ENCODE measurements at regions not wholly inside any gene's neighbourhood (a gene's known extent, or its start where the extent isn't known, plus 50 kb on each side); places are given as distances from the start of the nearest gene placed in this dataset.

GRCh38 chr2:176812246-176812775, 400.3 kb upstream of the HNRNPA3 start:
- no peak for DNase-seq (ENCODE audit: low read depth, low spot score)

DNA sequence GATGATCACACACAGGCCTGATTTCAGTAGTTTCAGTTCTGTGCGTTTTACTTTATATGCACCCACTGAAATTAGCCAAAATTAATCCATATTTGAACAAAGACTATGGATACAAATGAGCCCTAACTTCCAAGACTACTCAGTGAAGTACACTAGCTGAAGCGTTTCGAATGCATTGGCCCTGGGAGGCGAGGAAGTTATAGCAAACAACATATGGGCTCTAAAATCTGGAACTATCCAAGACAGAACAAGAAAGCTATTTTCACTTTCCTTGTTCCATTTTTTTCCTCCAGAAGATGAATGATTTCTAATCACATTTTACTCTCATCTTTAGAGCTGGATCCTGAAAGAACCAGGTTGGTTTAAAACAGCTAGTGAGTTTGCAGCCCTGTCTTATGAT, 399.4 kb upstream of the HNRNPA3 start:
- no peak for DNase-seq (ENCODE audit: low read depth, low spot score)

DNA sequence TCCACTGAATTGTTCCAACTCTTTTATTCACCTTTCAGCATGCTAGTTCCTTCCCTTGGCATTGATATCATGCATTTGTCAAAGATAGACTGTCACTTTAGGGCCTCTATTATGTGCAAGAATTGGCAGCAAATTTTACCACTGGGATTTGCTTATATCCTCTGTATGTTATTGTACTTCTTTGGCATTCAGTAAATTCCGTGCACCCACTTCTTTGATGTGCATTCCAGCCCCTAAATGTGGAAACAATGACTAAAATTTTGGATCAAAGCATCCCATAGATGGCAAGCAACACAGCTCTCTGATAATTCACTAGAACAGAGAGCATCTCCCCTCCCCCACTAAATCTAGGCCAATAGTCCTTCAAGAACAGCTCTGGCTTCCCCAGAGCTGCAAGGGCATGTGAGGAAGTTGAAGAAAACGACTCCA, 399.0 kb upstream of the HNRNPA3 start:
- no peak for DNase-seq (ENCODE audit: low read depth, low spot score)

DNA sequence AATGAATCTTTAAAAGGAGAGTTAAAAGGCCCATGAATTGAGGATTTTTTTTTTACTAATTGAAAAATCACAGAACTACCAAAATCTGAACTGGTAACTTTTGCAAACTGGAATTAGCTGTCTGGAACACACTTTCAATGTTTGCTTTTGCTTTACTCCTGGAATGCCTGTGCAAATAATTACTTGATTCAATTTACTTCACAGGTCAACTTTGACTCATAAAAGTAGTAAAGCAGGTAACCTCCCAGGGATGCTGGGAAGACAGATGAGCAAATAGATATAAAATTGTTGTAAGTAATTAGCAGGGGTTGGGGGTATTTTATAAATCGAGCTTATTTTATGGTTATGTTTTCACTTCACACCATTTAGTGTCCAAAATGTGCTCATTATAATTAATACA, 398.3 kb upstream of the HNRNPA3 start:
- no peak for DNase-seq (ENCODE audit: low read depth, low spot score)

DNA sequence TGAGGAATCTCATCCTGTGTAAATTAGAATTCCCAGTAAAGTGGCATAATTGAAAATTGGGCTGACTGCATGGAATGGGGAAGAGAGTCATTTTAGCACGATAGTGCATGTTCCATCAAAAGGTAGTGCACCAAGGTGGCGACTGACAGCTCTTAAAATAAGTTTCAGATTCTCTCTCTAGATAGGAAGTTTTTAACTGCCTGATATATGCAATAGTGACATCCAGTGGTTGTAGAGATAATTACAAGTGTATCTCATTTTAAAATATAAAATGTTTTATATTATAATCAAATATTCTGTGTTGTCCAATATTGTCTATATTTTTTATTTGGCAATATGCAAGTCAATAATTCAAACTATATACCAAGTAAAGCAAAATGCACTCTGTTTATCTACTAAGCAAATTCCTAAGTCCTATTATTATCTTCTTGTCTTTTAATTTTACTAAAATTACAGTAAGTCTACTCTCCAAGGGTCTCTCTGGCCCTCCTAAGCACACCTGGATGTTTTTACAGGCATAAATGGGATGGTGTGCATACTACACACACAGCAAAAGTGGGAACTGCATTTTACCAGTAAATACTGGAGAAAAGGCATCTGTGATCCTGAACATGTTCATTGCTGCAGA, 397.7 kb upstream of the HNRNPA3 start:
- DNase-seq (ENCODE audit: low read depth, low spot score), result no peak

DNA sequence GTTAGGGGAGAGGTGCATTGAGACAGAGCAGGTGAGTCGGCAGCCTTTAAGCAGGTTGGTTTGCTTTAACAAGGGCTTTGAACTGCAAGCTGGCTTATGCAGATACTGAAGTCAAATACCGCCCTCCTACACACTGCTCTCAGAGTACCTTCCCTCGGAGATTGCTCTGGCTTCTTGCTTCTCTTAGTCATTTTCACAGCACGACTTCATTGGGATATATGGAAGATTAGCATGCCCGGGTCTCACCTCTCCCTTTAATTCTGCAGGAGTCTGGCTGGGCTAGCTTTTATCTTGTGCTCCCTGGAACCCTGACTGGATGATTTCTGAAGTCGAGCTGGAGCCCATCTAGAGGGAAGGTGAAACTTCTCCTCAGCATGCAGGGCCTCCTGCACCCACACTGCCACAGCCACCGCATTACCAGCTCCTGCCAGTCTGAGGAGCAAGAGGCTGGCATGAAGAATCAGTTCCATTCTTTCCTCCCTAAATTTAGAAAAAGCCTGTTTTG, 395.5 kb upstream of the HNRNPA3 start:
- no peak for DNase-seq (ENCODE audit: low read depth, low spot score)

- no peak for DNase-seq (ENCODE audit: low read depth, low spot score)
These were observed 394.5 kb upstream of the HNRNPA3 start for GRCh38 chr2:176818076-176818475.

DNA sequence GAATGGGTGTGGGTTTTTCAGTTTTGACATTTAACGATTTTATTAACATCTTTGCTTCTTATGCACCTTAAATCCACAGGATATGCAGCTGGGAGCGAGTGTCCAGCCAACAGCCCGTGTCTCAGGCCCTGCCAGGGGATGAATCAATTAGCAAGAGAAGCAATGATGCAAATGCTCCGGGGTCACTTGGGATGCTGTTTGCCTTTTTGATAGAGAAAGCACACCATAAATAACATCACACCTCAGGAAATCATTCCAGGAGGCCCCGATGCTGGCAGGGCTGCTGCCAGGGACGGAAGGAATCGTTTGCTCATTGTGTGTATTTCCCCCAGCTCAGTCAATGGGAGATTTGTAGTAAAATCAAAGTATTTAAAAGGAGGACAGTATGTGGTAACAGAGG, 394.0 kb upstream of the HNRNPA3 start:
- no peak for DNase-seq (ENCODE audit: low read depth, low spot score)

GRCh38 chr2:176819306-176819705, 393.3 kb upstream of the HNRNPA3 start:
- no peak for DNase-seq (ENCODE audit: low read depth, low spot score)

DNA sequence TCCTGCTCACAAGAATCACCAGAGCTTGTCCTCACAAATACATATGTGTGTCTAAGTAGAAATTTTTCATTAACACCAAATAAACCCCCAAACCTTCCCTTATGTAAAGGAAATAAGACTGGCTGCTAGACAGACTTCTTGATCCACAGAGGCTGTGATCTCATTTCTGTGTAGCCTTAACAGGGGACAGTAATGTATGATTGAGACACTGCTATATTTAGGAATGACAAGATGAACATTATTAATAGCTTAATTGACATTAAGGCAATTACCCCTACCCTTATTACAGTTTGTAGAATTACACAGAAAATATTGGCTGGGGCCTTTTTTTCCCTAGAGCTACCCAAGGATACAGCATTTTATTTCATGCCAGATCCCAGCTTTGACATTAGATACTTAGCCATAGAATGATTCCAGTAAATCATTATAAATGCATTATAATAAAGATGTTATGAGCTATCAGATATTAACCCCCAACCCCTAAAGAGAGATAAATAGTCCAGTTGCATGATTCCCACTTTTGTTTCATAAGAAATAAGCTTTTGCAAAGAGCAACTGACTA, 392.1 kb upstream of the HNRNPA3 start:
- DNase-seq (ENCODE audit: low read depth, low spot score), result no peak

- DNase-seq (ENCODE audit: low read depth, low spot score), result no peak
These were observed 391.2 kb upstream of the HNRNPA3 start for GRCh38 chr2:176821350-176821749.

DNA sequence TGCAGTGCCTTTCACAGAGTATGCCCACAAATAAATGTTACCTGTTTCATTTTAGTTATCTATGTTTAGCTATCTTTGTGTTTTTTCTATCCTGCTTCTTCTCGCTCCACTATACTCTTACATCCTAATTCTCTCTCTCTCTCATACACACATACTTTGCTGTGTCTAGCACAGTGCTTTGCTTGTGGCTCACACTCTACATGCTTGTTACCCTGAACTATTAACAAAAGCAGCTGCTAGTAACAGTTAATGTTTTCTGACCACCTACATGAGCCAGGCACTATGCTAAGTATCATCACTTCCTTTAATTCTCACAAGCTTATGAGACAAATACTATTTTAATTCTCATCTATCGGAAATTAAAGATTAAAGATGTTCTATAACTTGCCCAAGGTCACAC, 390.5 kb upstream of the HNRNPA3 start:
- DNase-seq (ENCODE audit: low read depth, low spot score), result no peak

- DNase-seq (ENCODE audit: low read depth, low spot score), result no peak
These were observed 386.2 kb upstream of the HNRNPA3 start for GRCh38 chr2:176826356-176826755.

DNA sequence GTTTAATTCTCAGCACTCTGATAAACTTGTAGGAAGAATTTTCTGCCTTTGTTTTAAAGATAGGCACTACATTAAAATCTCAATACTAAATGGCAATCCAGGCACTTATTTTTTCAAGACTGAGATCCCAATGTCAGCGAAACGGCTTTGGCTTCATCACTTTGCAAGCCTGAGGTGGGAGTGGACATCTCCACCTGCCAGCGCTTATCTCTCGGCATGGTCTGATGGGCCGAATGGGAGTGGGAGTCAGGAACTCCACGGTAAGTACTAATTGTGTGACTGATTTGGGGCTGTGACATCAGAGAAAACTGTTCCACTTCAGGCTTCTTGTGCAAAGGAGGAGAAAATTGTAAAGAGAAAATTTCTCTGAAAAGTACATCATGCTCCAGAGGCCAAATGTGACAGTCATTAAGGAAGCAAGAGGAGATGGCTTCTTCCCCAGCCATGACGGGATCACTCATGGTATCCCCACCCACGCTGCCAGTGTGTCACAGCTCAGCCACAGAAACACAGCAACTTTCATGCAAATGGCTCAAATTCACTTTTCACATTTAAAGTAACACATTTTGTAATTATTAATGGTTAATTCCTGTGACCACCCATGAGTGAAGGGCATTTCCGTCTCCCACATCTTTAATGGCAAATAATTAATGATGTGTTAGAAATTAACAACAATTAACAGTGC, 385.5 kb upstream of the HNRNPA3 start:
- DNase-seq (ENCODE audit: low read depth, low spot score), result no peak

GRCh38 chr2:176830362-176830761, 382.2 kb upstream of the HNRNPA3 start:
- DNase-seq (ENCODE audit: low read depth, low spot score), result no peak

- DNase-seq (ENCODE audit: low read depth, low spot score), result no peak
These were observed 380.5 kb upstream of the HNRNPA3 start for GRCh38 chr2:176832086-176832485.

GRCh38 chr2:176833671-176834070, 378.9 kb upstream of the HNRNPA3 start:
- no peak for DNase-seq (ENCODE audit: low read depth, low spot score)

DNA sequence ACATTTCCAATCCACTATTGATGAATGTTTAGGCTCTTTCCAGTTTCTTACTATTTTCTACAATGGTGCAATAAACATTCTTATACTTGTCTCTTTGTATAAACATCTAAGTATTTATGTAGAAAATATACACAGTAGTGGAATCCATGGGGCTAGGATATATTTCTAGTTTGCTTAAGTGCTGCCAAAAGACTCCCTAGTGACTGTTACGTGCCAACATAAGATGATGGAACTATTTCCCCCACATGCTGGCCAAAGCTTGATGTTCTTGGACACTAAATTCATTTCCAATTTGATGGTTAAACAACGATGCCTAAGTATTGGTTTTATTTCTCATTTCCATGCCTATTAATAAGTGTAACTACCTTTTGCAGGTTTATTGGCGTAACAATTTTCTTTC, 378.4 kb upstream of the HNRNPA3 start:
- DNase-seq (ENCODE audit: low read depth, low spot score), result no peak

GRCh38 chr2:176843208-176843607, 369.4 kb upstream of the HNRNPA3 start:
- DNase-seq (ENCODE audit: low read depth, low spot score), result no peak

DNA sequence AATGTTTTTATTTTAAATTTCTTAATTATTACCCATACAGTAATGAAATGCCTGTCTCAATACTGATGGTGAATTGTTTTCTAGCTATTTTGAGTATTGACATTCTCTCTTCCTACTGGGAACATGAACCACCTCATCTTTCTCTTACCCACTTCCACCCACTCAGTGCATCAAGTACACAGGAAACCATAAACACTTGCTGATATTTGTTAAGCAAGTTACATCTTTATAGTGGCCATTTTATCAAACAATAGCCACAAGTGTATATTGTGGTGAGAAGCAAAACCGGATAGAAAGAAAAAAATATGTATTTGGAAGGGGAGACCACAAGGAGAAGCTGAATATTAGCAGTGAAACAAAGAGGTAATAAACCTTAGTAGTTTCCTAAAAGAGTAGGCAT, 368.1 kb upstream of the HNRNPA3 start:
- no peak for DNase-seq (ENCODE audit: low read depth, low spot score)

DNA sequence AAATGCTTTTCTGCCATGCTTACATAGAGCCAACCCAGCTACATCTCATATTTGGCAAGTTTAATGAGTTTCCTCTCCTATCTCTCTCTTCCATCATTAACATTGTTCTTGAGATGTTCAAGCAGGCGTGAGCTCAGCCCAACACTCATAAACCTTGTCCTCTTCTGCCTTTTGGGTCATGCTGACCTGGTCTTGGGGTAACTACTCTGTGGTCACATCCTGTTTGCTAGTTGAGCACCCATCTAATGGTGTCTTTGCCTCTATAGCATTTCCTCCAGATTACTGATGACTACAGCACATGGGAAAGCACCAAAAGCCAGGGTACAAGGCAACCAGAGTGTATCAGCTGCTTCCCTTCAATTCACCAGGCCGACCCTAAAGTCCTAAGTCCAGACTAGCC, 366.9 kb upstream of the HNRNPA3 start:
- DNase-seq (ENCODE audit: low read depth, low spot score), result no peak

- DNase-seq (ENCODE audit: low read depth, low spot score), result no peak
These were observed 365.0 kb upstream of the HNRNPA3 start for GRCh38 chr2:176847575-176847974.

GRCh38 chr2:176848844-176849243, 363.8 kb upstream of the HNRNPA3 start:
- no peak for DNase-seq (ENCODE audit: low read depth, low spot score)

Data from smooth muscle cell of the brain vasculature (primary cell).